TTC549 (cell line): ENCODE measurements at regions not wholly inside any gene's neighbourhood (a gene's known extent, or its start where the extent isn't known, plus 50 kb on each side); places are given as distances from the start of the nearest gene placed in this dataset.

Source experiments
- FAIRE-seq: peaks from 2 replicates; lab custom pipeline; 2012; peaks lifted over from hg19 to GRCh38; lab: Jason Lieb, UNC

GRCh38 chr11:37748641-37749040, 1150.6 kb upstream of the RAG2 start:
- no peak for FAIRE-seq

GRCh38 chr11:37747121-37747520, 1149.1 kb upstream of the RAG2 start:
- FAIRE-seq: no peak

- FAIRE-seq: no peak
These were observed 1129.3 kb upstream of the RAG2 start for GRCh38 chr11:37727371-37727770.

DNA sequence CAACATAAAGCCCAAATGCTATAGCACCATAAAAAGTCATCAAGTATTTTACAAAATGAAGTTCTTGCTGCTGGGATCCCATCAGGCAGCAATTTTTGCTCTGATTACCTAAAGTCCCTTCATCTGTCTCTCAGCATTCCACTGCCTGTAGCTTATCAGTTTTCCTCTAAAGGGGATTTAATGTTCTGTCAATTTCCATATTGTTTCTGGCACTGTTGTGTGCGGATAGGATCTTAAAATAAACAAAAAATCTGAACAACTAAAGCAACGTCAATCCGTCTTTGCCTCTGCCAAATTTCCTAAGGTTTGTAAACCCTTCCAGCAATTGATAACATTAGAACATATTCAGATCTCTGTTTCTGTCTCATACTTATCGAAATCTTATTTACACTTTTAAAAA, 1126.3 kb upstream of the RAG2 start:
- no peak for FAIRE-seq

- no peak for FAIRE-seq
These were observed 1123.4 kb upstream of the RAG2 start for GRCh38 chr11:37721485-37721884.

- no peak for FAIRE-seq
These were observed 1120.5 kb upstream of the RAG2 start for GRCh38 chr11:37718431-37718999.

GRCh38 chr11:37712251-37712650, 1114.2 kb upstream of the RAG2 start:
- FAIRE-seq: no peak

- FAIRE-seq: no peak
These were observed 1112.0 kb upstream of the RAG2 start for GRCh38 chr11:37710031-37710430.

GRCh38 chr11:37704791-37705190, 1106.8 kb upstream of the RAG2 start:
- no peak for FAIRE-seq

DNA sequence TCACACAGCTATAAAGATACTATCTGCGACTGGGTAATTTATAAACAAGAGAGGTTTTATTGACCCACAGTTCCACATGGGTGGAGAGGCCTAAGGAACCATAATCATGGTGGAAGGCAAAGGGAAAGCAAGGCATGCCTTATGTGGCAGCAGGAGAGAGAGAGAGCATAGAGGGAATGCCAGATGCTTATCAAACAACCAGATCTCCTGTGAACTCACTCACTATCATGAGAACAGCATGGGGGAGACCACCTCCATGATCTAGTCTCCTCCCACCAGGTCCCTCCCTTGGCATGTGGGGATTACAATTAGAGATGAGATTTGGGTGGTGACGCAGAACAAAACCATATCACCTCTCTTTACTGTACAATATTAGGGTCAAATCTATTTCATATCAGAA, 1101.6 kb upstream of the RAG2 start:
- no peak for FAIRE-seq

DNA sequence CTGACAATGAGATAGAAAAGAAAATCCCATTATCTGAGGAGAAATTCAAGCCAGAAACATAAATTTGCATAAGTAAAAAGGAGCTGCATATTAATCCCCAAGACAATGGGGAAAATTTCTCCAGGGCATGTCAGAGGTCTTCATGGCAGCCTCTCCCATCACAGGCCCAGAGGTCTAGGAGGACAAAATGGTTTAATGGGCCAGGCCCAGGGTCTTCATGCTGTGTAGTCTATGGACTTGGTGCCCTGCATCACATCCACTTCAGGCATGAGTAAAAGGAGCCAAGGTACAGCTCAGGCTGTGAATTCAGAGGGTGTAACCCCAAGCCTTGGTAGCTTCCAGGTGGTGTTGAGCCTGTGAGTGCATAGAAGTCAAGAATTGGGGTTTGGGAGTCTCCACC, 1097.2 kb upstream of the RAG2 start:
- no peak for FAIRE-seq

- no peak for FAIRE-seq
These were observed 1091.9 kb upstream of the RAG2 start for GRCh38 chr11:37689951-37690350.

- no peak for FAIRE-seq
These were observed 1090.4 kb upstream of the RAG2 start for GRCh38 chr11:37688456-37688855.

- no peak for FAIRE-seq
These were observed 1089.1 kb upstream of the RAG2 start for GRCh38 chr11:37687130-37687529.

GRCh38 chr11:37671321-37671720, 1073.3 kb upstream of the RAG2 start:
- FAIRE-seq: no peak

DNA sequence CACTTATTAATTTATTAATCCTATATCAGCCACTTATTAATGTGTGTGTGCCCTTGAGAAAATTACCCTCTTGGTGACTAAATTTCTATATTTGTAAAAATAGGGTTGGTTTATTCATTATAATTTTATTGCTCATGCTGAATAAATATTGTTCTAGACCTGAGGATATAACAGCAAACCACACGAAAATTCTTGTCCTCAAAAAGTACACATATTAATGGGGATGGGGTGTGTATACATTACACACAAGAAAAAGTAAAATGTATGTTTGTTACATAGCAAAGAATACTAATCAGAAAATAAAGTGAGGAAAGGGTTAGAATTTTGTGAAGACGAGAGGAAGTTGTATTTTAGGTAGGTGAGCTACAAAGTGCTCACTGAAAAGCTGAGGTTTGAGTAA, 1068.9 kb upstream of the RAG2 start:
- no peak for FAIRE-seq

GRCh38 chr11:37657645-37658044, 1059.6 kb upstream of the RAG2 start:
- no peak for FAIRE-seq

GRCh38 chr11:37647767-37648166, 1049.7 kb upstream of the RAG2 start:
- FAIRE-seq: no peak

GRCh38 chr11:37643968-37644367, 1045.9 kb upstream of the RAG2 start:
- FAIRE-seq: no peak

DNA sequence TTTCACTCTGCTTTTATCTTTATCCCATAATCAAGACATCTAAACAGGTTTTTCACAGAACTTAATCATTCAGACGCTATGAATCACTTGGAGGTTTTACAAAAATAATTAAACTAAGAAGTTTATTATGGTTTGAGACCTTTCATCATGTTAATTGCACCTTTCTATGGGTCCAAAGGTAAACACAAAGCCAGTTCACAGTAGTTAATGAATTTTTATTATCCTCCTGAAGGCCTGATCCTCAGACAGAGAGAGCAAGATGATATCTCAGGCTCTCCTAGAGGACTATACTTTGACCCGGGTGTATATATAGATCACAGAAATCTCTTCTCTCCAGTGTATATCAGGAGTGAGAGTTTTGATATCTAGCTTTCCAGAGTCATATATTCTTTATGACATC, 1044.3 kb upstream of the RAG2 start:
- FAIRE-seq: no peak

DNA sequence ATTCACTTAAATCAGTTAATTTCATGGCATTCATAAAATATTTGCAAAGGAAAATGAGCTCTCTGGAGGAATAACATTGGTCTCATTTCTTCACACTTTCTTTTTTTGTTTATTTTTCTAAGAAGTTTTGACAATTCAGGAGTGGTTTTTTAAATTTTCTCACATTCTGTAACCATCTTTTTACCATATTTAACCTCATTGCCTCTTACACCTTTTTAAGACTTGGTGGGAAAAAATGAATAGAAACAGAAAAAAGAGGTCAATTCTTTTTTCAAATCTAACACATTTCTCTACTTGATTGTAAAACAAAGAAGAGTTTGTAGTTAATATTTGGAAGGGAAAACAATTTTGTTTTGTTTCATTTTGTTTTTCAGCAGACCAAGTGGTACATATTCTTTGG, 1034.7 kb upstream of the RAG2 start:
- FAIRE-seq: no peak

DNA sequence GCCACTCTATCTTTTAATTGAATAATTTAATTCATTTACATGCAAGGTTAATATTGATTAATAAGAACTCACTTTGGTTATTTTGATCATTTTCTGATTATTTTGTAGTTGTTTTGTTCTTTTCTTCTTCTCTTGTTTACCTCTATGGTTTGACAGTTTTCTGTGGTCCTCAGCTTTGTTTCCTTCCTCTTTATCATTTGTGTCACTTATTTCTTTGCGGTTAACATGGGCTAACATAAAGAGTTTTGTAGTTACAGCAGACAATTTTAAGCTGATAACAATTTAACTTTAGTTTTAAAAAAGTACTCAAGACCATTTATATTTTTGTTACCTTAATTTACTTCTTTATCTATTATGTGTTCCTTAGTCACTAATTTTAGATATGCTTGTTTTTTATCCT, 1032.8 kb upstream of the RAG2 start:
- FAIRE-seq: no peak

- no peak for FAIRE-seq
These were observed 1025.7 kb upstream of the RAG2 start for GRCh38 chr11:37623778-37624177.

DNA sequence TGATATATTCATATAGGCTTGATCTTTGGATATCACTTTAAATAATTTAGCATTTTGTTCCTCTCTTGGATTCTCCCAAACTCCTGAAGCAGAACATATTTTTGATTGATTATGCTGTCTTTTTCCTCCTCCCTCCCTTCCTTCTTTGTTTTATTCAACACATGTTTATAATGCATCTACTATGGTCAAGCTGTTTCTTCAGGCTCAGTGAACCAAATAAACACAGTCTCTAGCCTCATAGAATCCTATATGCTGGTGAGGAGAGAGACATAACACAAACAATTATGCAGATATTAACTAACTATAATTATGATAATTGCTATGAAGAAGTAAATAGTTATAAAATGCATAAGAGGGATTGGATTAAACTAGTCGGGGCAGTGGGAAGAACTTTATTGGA, 1023.6 kb upstream of the RAG2 start:
- no peak for FAIRE-seq

DNA sequence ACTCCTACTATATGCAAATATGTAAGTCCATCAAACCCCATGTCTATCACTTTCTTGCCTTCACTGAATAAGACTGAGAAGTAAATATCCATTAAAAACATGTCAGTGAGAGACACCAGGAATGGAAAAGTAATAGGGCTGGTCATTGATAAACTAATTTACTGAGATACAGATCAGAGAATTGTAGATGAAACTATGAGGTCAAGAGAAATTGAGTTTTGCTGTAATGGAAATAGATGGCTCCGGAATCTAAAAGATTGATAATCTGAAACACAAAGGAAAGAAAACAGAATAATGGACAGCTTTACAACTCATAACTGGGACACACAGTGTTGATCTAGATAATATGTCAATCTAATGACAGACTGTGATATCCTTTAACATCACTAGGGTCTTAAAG, 1018.3 kb upstream of the RAG2 start:
- no peak for FAIRE-seq
